ENCODE measurements at regions not wholly inside any gene's neighbourhood (a gene's known extent, or its start where the extent isn't known, plus 50 kb on each side); places are given as distances from the start of the nearest gene placed in this dataset.

GRCh38 chr4:62208921-62209320 lies 1008.8 kb downstream of the ADGRL3 start:
- Histone ChIP-seq H3K4me1 (ENCODE audit: insufficient read depth, low read length) (no peaks in the 10 kb centered on the region), H3K27ac (ENCODE audit: extremely low read length, insufficient read depth, low read length) (no peak overlapping the region), H2AFZ (ENCODE audit: low read length) (no peak overlapping the region), H3K79me2 (ENCODE audit: insufficient read depth, low read length) (no peaks in the 10 kb centered on the region), H3K36me3 (replicated peaks in 1 of 2; ENCODE audit: control insufficient read depth in 1 of 2, insufficient read depth in 2 of 2, low read length in 2 of 2) (no peaks in the 10 kb centered on the region), H3K9ac (ENCODE audit: insufficient read depth, low read depth, low read length) (no peak overlapping the region), H3K27me3 (ENCODE audit: control insufficient read depth in 1 of 2, insufficient read depth in 2 of 2, low read length in 2 of 2) (no peaks in the 10 kb centered on the region), H3K9me3 (ENCODE audit: low read length) (no peaks in the 10 kb centered on the region), H3K4me2 (ENCODE audit: low read depth, low read length) (no peak overlapping the region), H4K20me1 (ENCODE audit: insufficient read depth, low read length) (no peaks in the 10 kb centered on the region), H3K4me3 (replicated peaks in 1 of 3; ENCODE audit: insufficient read depth in 1 of 3, low read depth in 2 of 3, low read length in 3 of 3) (no peak overlapping the region)
- FAIRE-seq (no peak), DNase-seq (ENCODE audit: low spot score) (no peak), ATAC-seq (no peak)
- no peak for TF ChIP-seq POGZ (CRISPR knock-in tag; IDR thresholded peaks at IDR 0.05)
- TF ChIP-seq GTF2F1 (IDR thresholded peaks at IDR 0.05; ENCODE audit: low read length), result no peak
- TF ChIP-seq SOX5 (CRISPR knock-in tag; IDR thresholded peaks at IDR 0.05; ENCODE audit: borderline replicate concordance), result no peak
- TF ChIP-seq PRPF4 (IDR thresholded peaks at IDR 0.05; ENCODE audit: low read depth, low read length, poor library complexity, severe bottlenecking), result no peak
- TF ChIP-seq PHF5A (CRISPR knock-in tag; IDR thresholded peaks at IDR 0.05; ENCODE audit: low read depth, unreplicated experiment), result no peak
- no peak for TF ChIP-seq ZNF256 (CRISPR knock-in tag; conservative IDR thresholded peaks at IDR 0.05)
- TF ChIP-seq SIX4 (CRISPR knock-in tag; IDR thresholded peaks at IDR 0.05), result no peak
- TF ChIP-seq FLYWCH1 (CRISPR knock-in tag; IDR thresholded peaks at IDR 0.05), result no peak
- TF ChIP-seq, protein P1, sequence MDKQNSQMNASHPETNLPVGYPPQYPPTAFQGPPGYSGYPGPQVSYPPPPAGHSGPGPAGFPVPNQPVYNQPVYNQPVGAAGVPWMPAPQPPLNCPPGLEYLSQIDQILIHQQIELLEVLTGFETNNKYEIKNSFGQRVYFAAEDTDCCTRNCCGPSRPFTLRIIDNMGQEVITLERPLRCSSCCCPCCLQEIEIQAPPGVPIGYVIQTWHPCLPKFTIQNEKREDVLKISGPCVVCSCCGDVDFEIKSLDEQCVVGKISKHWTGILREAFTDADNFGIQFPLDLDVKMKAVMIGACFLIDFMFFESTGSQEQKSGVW (CRISPR knock-in tag; IDR thresholded peaks at IDR 0.05; ENCODE audit: borderline replicate concordance), result no peak
- no peak for TF ChIP-seq POLR2AphosphoS5 (IDR thresholded peaks at IDR 0.05; ENCODE audit: low read depth, low read length)
- intact Hi-C loops (cut with micrococcal nuclease; ENCODE audit: unreplicated experiment), result no loop called here
- ChIA-PET CTCF (ENCODE audit: low intra/inter-chr PET ratio, low total read pairs) (no interaction called here), POLR2A (no interaction called here)
- BruUV-seq (replicated peaks), result no TSS peak
- 11% methylated on average over 4 of the region's 4 CpGs for WGBS (ENCODE audit: low lambda C conversion rate)
- in situ Hi-C loops (cut with HindIII; ENCODE audit: extremely low pct_ligation_motif_present, low pct_unique_long_range_greater_than_20kb), result no loop called here

DNA sequence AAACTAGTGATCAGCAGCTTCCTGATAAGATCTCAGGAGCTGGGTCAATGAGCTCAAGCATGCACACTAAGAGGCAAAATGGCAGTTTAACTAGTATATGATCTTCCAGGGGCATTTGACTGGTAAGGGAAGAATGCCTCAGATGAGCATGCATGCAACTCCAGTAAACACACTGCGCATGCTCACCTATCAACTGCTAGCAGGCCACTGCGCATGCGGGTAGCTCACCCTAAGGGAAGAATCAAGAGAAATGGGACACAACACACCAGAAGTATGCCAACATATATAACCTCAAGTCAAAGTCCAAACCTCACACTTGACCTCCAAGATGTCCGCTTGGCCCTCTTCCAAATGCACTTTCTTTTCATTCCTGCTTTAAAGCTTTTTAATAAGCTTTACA lies 1004.0 kb downstream of the ADGRL3 start:
- H3K79me2 ChIP-seq (ENCODE audit: insufficient read depth, low read length), result no peaks in the 10 kb centered on the region
- intact Hi-C loops (cut with micrococcal nuclease; ENCODE audit: unreplicated experiment) (no loop called here), in situ Hi-C loops (cut with HindIII; ENCODE audit: extremely low pct_ligation_motif_present, low pct_unique_long_range_greater_than_20kb) (no loop called here)
- no TSS peak for BruUV-seq (replicated peaks)
- no peak for FAIRE-seq
- no peak for TF ChIP-seq ARID2 (CRISPR knock-in tag; IDR thresholded peaks at IDR 0.05; ENCODE audit: borderline replicate concordance)
- no peak for TF ChIP-seq NKX3-1 (CRISPR knock-in tag; IDR thresholded peaks at IDR 0.05)
- TF ChIP-seq HNF4G (IDR thresholded peaks at IDR 0.05; ENCODE audit: borderline replicate concordance, low read depth, low read length), result no peak
- no peak for TF ChIP-seq HNF4G (CRISPR knock-in tag; IDR thresholded peaks at IDR 0.05; ENCODE audit: borderline replicate concordance, low read depth)
- H4K20me1 ChIP-seq (ENCODE audit: insufficient read depth, low read length), result no peaks in the 10 kb centered on the region
- no peak overlapping the region for H3K27ac ChIP-seq (ENCODE audit: extremely low read length, insufficient read depth, low read length)
- WGBS (ENCODE audit: low lambda C conversion rate), result 9% methylated on average over 1 of the region's 4 CpGs
- no peak overlapping the region for H3K4me2 ChIP-seq (ENCODE audit: low read depth, low read length)
- H3K9me3 ChIP-seq (ENCODE audit: low read length), result no peaks in the 10 kb centered on the region
- no peaks in the 10 kb centered on the region for H3K36me3 ChIP-seq (replicated peaks in 1 of 2; ENCODE audit: control insufficient read depth in 1 of 2, insufficient read depth in 2 of 2, low read length in 2 of 2)
- no peak overlapping the region for H3K4me3 ChIP-seq (replicated peaks in 1 of 3; ENCODE audit: insufficient read depth in 1 of 3, low read depth in 2 of 3, low read length in 3 of 3)
- CTCF ChIA-PET (ENCODE audit: low intra/inter-chr PET ratio, low total read pairs), result no interaction called here
- no peaks in the 10 kb centered on the region for H3K27me3 ChIP-seq (ENCODE audit: control insufficient read depth in 1 of 2, insufficient read depth in 2 of 2, low read length in 2 of 2)
- POLR2A ChIA-PET, result no interaction called here
- no peak overlapping the region for H2AFZ ChIP-seq (ENCODE audit: low read length)
- H3K4me1 ChIP-seq (ENCODE audit: insufficient read depth, low read length), result no peaks in the 10 kb centered on the region
- DNase-seq (ENCODE audit: low spot score), result no peak
- ATAC-seq, result no peak
- no peak overlapping the region for H3K9ac ChIP-seq (ENCODE audit: insufficient read depth, low read depth, low read length)

Data from HepG2 (cell line).